Loucy (cell line): ENCODE measurements at regions not wholly inside any gene's neighbourhood (a gene's known extent, or its start where the extent isn't known, plus 50 kb on each side); places are given as distances from the start of the nearest gene placed in this dataset.

Experiments
- CTCF ChIP-seq: fragments of 200-600 bp; sonication (generic); conservative IDR thresholded peaks from 2 replicates; pipeline ENCODE4 v1.5.1; 2014; ENCODE audit warnings: mild to moderate bottlenecking, antibody characterized with exemption, low read length
- EZH2phosphoT487 ChIP-seq: fragments of 200-600 bp; IDR thresholded peaks from 2 replicates; pipeline ENCODE4 v1.6.1; 2018; ENCODE audit warnings: antibody characterized with exemption, mild to moderate bottlenecking, moderate library complexity, borderline replicate concordance

GRCh38 chr12:105995961-105996431, 142.8 kb downstream of the NUAK1 start:
- no peak for TF ChIP-seq CTCF
- TF ChIP-seq EZH2phosphoT487, result no peak
